ENCODE measurements at regions not wholly inside any gene's neighbourhood (a gene's known extent, or its start where the extent isn't known, plus 50 kb on each side); places are given as distances from the start of the nearest gene placed in this dataset.
"Not testable (repeated sequence)": the region's sequence is repeated elsewhere in the genome, so short reads cannot be mapped to it uniquely, and the experiment has no call there.

DNA sequence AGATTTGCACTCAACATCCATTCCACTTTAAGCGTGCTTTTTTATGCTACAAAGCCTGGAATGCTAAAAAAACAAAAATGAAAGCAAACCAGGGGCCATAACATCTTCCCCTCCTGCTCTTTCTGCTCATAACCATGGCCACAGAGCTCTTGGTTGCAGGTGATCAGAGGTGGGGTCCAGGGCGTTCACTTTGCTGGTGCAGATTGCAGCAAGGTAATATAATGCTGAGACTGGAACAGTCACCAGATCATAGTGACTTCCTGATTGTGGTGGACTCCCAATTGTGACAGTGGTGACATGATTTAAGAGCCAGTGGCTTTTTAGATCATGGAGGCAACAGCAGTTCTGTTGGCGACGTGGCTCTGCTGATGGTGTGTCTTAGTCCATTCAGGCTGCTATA, 115.0 kb upstream of the CPM start:
- H3K4me3 ChIP-seq (replicated peaks; ENCODE audit: low read depth, low read length): no peak overlapping the region
- no peak for TF ChIP-seq CTCF (IDR thresholded peaks at IDR 0.05; ENCODE audit: insufficient read depth, low read length, poor library complexity, severe bottlenecking)
- H3K36me3 ChIP-seq (ENCODE audit: control insufficient read depth, insufficient read depth, low read length): no peaks in the 10 kb centered on the region
- no peak for DNase-seq (ENCODE audit: extremely low read depth, insufficient read length)
- H3K27me3 ChIP-seq (replicated peaks; ENCODE audit: control insufficient read depth, insufficient read depth, low read length): no peaks in the 10 kb centered on the region; the same call in 1 of the 2 replicates

DNA sequence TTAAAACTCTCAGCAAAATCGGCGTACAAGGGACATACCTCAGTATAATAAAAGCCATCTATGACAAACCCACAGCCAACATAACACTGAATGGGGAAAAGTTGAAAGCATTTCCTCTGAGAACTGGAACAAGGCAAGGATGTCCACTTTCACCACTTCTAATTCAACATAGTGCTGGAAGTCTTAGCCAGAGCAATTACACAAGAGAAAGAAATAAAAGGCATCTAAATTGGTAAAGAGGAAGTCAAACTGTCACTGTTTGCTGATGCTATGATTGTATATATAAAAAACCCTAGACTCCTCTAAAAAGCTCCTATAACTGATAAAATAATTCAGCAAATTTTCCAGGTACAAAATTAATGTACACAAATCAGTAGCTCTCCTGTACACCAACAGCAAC, 116.9 kb upstream of the CPM start:
- not testable (repeated sequence) for H3K27me3 ChIP-seq (replicated peaks; ENCODE audit: control insufficient read depth, insufficient read depth, low read length); DNase-seq (ENCODE audit: extremely low read depth, insufficient read length); H3K4me3 ChIP-seq (replicated peaks; ENCODE audit: low read depth, low read length); H3K36me3 ChIP-seq (ENCODE audit: control insufficient read depth, insufficient read depth, low read length)

DNA sequence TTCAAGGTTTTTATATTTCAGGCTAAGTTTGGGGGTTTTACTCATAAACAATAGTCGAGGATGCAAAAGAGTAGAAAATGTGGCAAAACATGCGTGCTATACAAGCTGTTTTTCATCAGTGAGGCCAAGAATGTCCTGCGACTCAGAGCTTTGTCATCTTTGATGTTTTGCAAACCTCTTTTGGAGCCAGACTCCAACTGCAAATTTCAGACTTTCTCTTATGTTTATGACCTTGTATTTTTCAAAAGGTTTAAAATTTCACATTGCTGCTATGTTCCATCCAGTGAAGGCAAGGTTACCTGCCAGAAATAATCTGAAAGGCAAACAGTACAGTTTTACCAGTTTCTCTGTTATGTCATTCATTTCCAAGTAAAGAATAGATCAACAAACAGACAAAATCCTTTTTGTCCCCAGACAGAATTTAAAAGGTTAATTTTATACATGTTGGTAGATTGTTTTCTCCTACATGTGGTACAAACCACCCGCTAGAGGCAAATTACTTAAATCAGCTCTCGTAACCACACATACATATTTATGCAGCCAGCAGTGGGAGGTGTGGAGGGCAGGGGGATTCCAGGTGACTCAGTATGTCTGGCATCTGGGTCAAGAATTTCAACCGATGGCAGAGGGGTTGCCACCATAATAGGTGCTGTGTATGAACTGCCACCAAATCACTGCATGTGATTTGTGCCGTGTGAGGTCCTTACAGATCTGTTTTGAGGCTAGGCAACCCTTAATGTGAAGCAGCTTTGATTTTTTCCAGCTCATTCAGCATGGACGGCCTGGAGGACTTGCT, 119.8 kb upstream of the CPM start:
- DNase-seq (ENCODE audit: extremely low read depth, insufficient read length): no peak
- no peak for TF ChIP-seq CTCF (IDR thresholded peaks at IDR 0.05; ENCODE audit: insufficient read depth, low read length, poor library complexity, severe bottlenecking)
- H3K27me3 ChIP-seq (replicated peaks; ENCODE audit: control insufficient read depth, insufficient read depth, low read length): no peaks in the 10 kb centered on the region
- no peaks in the 10 kb centered on the region for H3K36me3 ChIP-seq (ENCODE audit: control insufficient read depth, insufficient read depth, low read length)
- no peak overlapping the region for H3K4me3 ChIP-seq (replicated peaks; ENCODE audit: low read depth, low read length)

- Histone ChIP-seq H3K4me3 (replicated peaks; ENCODE audit: low read depth, low read length) (no peak overlapping the region), H3K27me3 (replicated peaks; ENCODE audit: control insufficient read depth, insufficient read depth, low read length) (no peaks in the 10 kb centered on the region), H3K36me3 (ENCODE audit: control insufficient read depth, insufficient read depth, low read length) (no peaks in the 10 kb centered on the region)
- TF ChIP-seq CTCF (IDR thresholded peaks at IDR 0.05; ENCODE audit: insufficient read depth, low read length, poor library complexity, severe bottlenecking): no peak
- no peak for DNase-seq (ENCODE audit: extremely low read depth, insufficient read length)
These were observed 121.5 kb upstream of the CPM start for GRCh38 chr12:69054343-69055056.

DNA sequence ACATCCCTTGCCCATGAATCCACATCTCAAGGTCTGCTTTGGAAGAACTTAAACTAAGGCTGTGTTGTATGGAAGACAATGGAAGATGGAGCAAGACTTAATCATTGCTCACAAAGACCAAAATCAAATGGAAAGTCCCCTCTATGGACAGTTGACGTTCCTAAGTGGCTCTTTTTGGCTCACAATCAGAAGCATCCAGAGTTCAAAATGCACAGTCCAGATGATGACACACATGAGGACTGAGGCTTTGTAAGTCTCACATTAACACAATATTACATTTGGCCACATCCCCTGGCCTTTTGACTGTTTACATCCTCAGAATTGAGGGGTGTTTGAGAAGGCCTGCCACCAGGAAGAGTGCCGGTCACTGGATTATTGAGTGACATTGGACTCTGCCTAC, 122.3 kb upstream of the CPM start:
- no peak for TF ChIP-seq CTCF (IDR thresholded peaks at IDR 0.05; ENCODE audit: insufficient read depth, low read length, poor library complexity, severe bottlenecking)
- DNase-seq (ENCODE audit: extremely low read depth, insufficient read length): no peak
- no peak overlapping the region for H3K4me3 ChIP-seq (replicated peaks; ENCODE audit: low read depth, low read length)
- H3K27me3 ChIP-seq (replicated peaks; ENCODE audit: control insufficient read depth, insufficient read depth, low read length): no peaks in the 10 kb centered on the region
- H3K36me3 ChIP-seq (ENCODE audit: control insufficient read depth, insufficient read depth, low read length): no peaks in the 10 kb centered on the region

- Histone ChIP-seq H3K27me3 (replicated peaks; ENCODE audit: control insufficient read depth, insufficient read depth, low read length) (no peaks in the 10 kb centered on the region), H3K36me3 (ENCODE audit: control insufficient read depth, insufficient read depth, low read length) (no peaks in the 10 kb centered on the region), H3K4me3 (replicated peaks; ENCODE audit: low read depth, low read length) (no peak overlapping the region)
- TF ChIP-seq CTCF (IDR thresholded peaks at IDR 0.05; ENCODE audit: insufficient read depth, low read length, poor library complexity, severe bottlenecking): no peak
- no peak for DNase-seq (ENCODE audit: extremely low read depth, insufficient read length)
These were observed 122.7 kb upstream of the CPM start for GRCh38 chr12:69055706-69056105.
